SHP77 treated with DMSO at 0.1 percent for 48 hours (cell line): ENCODE measurements at regions not wholly inside any gene's neighbourhood (a gene's known extent, or its start where the extent isn't known, plus 50 kb on each side); places are given as distances from the start of the nearest gene placed in this dataset.
"Not testable (repeated sequence)": the region's sequence is repeated elsewhere in the genome, so short reads cannot be mapped to it uniquely, and the experiment has no call there.

Experiments
- DNase-seq: peaks from one replicate; lab custom pipeline; 2025; lab: John Stamatoyannopoulos, UW

- DNase-seq = no peak
Observed at GRCh38 chr19:30943101-30943843, 406.0 kb downstream of the TSHZ3 start.

GRCh38 chr19:30942636-30943035, 406.6 kb downstream of the TSHZ3 start:
- no peak for DNase-seq

- DNase-seq = no peak
Observed at GRCh38 chr19:30941591-30941990, 407.6 kb downstream of the TSHZ3 start.

- no peak for DNase-seq
Observed at GRCh38 chr19:30936276-30936675, 413.0 kb downstream of the TSHZ3 start.

- DNase-seq = no peak
Observed at GRCh38 chr19:30935146-30935545, 414.1 kb downstream of the TSHZ3 start.

GRCh38 chr19:30933454-30933853, 415.8 kb downstream of the TSHZ3 start:
- DNase-seq = not testable (repeated sequence)

GRCh38 chr19:30932854-30933253, 416.4 kb downstream of the TSHZ3 start:
- DNase-seq = no peak

GRCh38 chr19:30930941-30931706, 418.1 kb downstream of the TSHZ3 start:
- DNase-seq = no peak

- DNase-seq = no peak
Observed at GRCh38 chr19:30927705-30928104, 421.5 kb downstream of the TSHZ3 start.

GRCh38 chr19:30924670-30925069, 424.6 kb downstream of the TSHZ3 start:
- no peak for DNase-seq

- DNase-seq = no peak
Observed at GRCh38 chr19:30924069-30924636, 425.1 kb downstream of the TSHZ3 start.

GRCh38 chr19:30923621-30924020, 425.6 kb downstream of the TSHZ3 start:
- DNase-seq = no peak

- DNase-seq = no peak
Observed at GRCh38 chr19:30923096-30923495, 426.1 kb downstream of the TSHZ3 start.

- no peak for DNase-seq
Observed at GRCh38 chr19:30920222-30920621, 429.0 kb downstream of the TSHZ3 start.

GRCh38 chr19:30919737-30920136, 429.5 kb downstream of the TSHZ3 start:
- DNase-seq = no peak

- no peak for DNase-seq
Observed at GRCh38 chr19:30916238-30916637, 433.0 kb downstream of the TSHZ3 start.

- DNase-seq = no peak
Observed at GRCh38 chr19:30911491-30911890, 437.7 kb downstream of the TSHZ3 start.

GRCh38 chr19:30910485-30911240, 438.6 kb downstream of the TSHZ3 start:
- no peak for DNase-seq

- no peak for DNase-seq
Observed at GRCh38 chr19:30909216-30909615, 440.0 kb downstream of the TSHZ3 start.

GRCh38 chr19:30908262-30908771, 440.9 kb downstream of the TSHZ3 start:
- no peak for DNase-seq

- no peak for DNase-seq
Observed at GRCh38 chr19:30906871-30907270, 442.4 kb downstream of the TSHZ3 start.

GRCh38 chr19:30900051-30900450, 449.2 kb downstream of the TSHZ3 start:
- DNase-seq = no peak
